ENCODE measurements at regions not wholly inside any gene's neighbourhood (a gene's known extent, or its start where the extent isn't known, plus 50 kb on each side); places are given as distances from the start of the nearest gene placed in this dataset.

GRCh38 chr7:156058248-156058647 lies 246.0 kb upstream of the SHH start:
- no peak for TF ChIP-seq EZH2 (IDR thresholded peaks at IDR 0.05; ENCODE audit: borderline replicate concordance, low read depth, low read length, poor library complexity, severe bottlenecking)
- TF ChIP-seq CTCF (conservative IDR thresholded peaks at IDR 0.05; ENCODE audit: low read depth, low read length) = no peak
